GM21515 (cell line): ENCODE measurements at regions not wholly inside any gene's neighbourhood (a gene's known extent, or its start where the extent isn't known, plus 50 kb on each side); places are given as distances from the start of the nearest gene placed in this dataset.

ENCODE experiments used
- ATAC-seq: cut with Tn5 transposase; IDR thresholded peaks from one replicate; pipeline ENCODE4 v1.9.1; 2021; ENCODE audit not compliant: unreplicated experiment

DNA sequence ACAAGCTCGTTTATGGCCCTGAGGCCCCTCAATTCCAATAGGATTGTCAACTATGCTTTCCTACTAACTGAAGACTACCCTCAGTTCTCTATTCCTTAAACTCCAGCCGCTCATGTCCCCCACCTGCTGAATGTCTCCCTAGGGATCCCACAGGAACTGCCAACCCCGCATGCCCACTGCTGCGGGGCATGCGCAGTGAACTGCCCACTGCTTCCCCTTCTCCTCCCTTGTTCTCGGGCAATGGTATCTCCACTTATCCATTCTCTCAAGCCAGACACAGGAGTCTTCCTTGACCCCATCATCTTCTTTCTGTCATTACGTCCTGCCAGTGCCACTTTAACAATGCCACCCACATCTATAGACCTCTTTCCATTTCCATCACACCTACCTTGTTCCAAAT lies 90.0 kb downstream of the FGF18 start:
- no peak for ATAC-seq

DNA sequence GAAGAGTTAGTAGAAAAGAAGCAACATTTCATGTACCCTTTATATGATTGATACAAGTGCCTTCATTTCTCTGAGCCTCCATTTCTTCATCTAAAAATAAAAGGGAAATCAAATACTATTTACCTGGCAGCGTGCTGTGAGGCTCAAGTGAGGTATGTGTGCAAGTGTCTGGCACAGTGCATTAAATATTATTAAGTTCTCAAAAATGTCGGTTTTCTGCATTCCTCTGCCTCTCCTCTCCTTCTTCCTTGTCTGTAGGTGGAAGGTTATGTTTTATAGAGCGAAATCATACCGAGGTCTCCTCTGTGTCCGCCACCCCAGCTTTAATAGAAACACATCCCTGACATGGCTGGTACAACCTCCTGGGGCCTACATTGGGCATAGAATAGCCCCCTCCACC lies 93.0 kb downstream of the FGF18 start:
- ATAC-seq = no peak

DNA sequence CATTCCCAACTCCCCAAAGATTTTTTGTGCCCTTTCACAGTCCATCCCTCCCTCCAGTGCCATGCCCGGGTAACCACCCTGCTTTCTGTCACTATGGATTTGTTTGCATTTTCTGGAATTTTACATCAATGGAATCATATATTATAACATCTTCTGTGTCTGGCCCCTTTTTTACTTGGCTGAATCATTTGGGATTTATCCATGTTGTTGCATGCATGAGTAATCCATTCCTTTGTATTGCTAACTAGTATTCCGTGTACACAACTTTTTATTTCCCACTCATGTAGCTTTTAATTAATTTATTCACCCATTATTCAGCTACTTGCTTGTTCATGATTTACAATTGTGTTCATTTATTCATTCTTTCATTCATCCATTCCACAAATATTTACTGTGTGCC lies 94.1 kb downstream of the FGF18 start:
- no peak for ATAC-seq

DNA sequence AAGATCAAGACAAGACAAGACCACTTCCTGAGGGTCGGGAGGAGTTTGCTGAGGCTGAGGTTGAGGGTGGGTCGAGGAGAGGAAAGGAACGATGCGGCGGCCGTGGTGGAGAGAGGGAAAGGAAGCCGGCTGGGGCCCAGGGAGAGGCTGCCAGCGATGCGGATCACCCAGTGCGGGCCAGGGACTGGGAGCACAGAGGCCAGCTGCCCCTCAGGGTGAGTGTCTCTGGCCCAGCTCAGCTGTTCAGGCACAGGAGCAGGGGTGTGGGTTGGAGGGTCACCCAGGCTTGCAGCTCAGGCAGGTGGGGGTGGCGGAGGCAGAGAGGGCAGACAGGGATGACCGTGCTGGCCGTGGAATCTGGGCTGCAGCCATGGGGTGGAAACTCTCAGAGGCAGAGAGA lies 99.5 kb downstream of the FGF18 start:
- no peak for ATAC-seq

DNA sequence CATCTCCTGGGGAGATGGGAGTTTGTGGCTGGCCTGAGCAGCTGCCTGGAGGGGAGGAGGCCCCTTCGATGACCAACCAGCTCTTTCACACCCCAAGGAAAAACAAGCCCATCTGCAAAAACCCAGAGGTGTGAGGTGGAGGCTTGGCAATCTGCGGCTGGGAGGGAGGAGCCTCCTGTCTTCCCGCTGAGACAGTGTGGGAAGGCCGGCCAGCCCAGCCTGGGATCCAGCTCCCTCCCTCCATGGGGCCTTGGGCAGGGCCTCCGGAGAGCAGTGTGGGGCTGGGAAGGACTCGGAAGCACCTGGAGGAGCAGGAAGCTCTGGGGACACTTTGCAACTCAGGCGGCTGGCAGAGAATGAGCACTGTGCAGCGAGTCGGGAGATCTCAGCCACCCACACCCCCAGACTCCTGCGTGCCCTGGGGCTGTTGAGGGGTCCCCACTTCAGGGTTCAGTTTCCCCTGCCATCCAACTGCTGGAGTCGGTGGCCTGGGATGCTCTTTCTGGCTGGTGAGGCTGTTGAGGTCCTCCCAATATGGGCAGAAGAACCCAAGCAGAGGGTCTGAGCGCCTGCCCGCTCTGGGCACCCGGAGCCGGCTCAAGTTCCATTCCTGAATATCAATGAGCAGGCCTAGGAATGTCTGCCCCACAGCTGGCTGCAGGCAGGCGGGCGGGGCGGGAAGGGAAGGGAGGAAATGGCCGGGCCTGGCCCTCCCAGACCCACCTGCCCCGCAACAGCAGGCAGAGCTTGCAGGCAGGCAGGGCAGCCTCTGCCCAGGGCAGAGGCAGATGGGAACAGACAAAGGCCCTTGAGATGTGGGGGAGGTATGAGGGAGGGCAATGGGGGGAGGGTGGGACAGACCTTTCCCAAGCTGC lies 101.1 kb downstream of the FGF18 start:
- no peak for ATAC-seq

DNA sequence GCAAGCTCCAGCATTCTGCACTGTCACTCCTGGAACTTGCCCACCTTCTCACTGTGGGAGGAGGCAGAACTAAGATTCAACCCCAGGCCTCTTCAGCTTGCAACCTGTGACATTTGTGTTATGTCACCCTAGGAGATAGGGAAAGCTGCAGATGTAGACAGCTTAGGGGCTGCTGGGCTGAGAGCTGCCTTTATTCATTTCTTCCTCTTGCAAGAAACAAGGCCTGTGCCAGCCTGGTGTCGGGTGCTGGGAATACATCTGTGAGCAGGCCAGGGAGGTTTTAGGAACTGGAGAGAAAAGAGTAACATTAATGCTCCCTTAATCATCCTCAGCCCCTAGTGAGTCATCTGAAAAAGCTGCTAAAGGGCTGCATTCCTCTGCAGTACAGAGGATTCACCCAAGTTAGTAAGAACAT lies 101.8 kb downstream of the FGF18 start:
- ATAC-seq = no peak

DNA sequence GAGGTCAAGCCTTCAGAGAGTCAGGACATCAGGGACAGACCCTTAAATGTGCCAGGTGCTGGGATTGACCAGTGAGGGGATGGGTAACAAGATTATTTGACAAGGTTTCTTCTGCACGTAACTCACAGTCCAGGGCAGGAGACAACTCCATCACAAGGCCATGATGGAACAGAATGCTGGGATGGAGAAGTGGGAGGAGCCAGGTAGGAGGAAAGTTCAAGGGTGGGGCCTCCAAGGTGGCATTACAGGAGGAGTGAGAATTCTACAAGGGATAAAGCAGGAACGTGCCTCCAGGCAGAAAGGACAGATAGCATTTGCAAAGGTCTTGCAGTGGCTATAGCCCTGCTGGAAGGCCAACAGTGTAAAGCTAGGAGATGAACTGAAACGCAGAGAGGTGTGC lies 102.2 kb downstream of the FGF18 start:
- no peak for ATAC-seq

DNA sequence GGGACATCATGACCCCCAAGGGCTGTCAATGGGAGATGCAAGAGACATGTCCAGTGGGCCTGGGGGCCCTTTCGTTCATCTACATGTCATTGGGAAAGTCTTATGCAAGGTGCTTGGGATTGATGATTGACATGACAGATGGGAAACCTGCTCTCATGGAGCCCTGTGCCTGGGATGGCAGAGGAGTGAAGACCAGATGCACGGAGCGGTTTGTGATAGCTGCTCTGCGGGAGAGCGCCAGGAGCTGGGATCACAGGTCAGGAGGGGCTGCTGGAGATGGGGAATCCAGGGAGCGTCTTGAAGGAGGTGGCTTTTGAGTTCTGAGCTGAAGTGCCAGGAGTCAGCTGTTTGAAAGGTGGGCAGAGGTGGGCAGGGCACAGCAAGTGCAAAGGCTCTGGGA lies 104.3 kb downstream of the FGF18 start:
- ATAC-seq = no peak

DNA sequence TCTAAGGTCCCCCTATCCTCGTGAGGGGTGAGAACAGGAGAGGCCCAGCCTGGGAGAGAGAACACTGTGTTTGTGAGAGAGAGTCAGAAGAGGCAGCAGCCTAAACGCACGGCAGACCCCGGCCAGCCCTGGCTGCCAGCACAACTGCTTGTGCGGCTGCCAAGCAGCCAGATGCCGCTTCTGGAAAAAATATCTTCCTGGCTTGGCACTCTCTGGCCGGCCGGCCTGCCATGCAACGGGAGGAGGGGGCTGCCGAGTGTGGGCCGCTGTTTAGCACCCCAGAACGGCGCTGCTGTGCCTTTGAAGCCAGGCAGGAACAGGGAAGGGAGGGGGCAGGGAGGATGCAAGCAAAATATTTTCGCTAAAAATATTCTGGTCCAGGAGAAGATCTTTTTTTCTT lies 105.0 kb downstream of the FGF18 start:
- no peak for ATAC-seq

DNA sequence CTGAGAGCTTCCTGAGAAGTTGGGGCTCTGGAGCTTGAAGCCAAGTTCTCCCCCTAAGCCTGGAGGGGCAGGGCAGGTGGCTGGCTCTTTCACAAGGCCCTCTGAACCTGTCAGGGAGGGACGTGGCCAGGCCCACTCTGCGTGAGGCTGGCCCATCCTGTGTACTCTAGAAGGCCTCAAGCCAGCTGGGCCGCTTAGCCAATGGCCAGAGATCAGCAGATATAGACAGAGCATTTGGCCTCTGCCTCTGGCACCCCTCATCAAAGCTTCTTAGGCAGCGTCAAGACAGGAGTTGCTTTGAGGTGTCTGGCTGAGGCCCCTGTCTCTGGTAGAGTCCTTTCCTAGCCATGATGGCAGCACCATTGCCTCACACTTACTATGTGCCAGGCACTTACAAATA lies 105.6 kb downstream of the FGF18 start:
- no peak for ATAC-seq

DNA sequence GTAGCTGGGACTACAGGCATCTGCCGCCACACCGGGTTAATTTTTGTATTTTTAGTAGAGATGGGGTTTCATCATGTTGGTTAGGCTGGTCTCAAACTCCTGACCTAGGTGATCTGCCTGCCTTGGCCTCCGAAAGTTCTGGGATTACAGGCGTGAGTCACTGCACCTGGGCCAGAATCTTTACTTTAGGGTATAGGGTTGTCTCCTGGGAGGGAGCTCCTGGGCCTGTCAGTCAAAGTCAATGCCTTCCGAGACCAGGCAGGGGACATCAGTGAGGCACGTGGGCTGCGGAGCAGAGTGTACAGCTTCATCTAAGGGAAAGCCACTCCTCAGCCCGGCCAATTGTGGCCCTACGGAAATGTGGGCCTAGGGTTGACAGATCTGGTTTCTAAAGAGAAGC lies 108.6 kb downstream of the FGF18 start:
- ATAC-seq = no peak

DNA sequence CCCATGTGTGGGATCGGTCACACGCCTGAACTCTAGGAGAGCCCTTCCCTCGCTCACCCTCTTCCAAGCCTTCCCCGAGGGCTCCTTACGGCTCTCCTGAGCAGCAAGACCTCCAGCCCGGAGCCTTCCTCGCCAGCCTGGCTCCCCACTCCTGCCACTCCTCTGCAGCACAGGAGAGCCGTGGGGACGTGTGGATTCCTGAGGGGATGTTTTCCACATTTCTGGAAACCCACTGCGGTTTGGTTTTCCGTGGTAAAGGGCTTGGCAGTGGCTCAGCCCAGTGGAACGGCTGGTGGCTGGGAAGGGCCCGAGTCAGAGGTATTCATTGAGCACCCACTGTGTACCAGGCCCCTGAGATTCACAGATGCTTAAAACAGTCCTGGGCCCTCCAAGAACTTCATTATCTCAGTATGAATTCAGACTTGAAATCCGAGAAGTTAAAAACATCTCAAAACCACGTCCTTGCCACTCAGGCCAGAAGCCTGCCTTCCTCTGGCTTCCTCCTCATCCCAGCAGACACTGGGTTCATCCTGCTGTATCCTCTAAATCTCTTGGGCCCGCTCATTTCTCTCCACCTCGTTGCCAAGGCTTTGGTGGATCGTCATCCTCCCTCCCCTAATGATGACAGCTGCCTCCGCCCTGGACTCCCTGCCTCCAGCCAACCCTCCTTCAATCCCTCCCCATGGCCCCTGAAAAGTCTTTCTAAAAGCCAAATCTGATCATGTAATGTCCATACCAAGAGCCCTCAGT lies 109.6 kb downstream of the FGF18 start:
- no peak for ATAC-seq

DNA sequence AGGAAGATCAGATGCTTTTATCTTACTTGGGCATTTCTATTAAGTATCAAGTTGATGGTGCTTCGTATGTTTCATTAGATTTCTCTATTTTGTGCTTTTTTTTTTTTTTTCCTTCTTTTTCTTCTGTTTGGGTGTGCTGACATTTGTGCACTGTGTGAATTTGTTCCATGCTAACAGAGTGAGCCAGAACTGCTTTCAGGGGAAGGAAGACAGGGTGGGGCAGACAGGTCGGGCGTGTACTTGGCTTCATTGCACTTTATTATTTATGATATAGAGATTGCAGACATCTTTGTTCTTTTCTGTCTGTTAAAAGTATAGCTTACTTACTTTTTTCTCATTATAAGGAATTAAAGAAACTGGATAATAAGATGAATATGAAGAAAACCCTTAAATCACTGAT lies 112.2 kb downstream of the FGF18 start:
- no peak for ATAC-seq

DNA sequence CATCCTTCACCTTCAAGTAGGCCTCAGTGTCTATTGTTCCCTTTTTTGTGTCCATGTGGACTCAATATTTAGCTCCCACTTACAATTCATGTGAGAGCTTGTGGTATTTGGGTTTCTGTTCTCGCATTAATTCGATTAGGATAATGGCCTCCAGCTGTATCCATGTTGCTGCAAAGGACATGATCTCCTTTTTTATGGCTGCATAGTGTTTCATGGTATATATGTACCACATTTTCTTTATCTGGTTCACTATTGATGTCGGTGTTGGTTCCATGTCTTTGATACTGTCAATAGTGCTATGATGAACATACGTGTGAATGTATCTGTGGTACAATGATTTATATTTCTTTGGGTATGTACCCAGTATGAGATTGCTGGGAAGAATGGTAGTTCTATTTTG lies 113.7 kb downstream of the FGF18 start:
- ATAC-seq = no peak

DNA sequence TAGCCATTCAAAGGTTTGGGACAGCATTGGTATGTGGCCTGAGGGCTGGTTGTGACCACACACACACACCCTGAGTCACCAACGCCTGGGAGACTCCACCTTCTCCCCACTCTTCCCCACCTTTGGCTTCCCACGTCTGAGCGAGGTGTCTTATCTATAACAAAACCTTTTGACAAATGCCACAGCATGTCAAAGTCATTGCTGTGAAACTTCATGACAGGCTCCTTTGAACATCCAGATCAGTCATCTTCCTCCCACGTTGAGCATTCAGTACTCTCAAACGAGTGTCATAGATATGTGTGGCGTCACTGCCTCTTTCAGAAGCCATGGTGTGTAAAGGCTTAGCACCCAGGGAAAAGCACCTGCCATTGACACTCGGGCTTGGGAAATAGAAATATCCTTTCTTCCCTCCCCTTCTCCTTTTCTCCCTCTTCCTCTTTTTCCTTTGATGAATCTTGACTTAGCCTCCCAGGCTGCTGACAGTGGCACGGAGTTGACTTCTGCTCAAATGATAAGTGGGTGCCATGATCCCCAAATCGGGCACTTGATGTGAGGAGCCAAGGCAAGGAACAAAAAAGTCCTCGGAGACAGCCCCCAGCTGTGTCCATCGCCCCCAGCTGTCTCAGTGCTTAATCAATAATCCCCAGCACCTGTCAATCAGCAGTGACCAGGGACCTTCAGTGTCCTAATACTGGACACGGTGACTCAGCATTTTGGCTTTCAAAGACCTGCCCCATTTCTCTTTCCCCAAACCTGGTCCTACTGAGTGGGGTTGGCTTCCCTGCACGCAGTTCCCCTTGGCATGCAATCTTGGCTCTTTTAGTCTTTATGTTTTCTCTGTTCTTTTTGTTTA lies 114.8 kb downstream of the FGF18 start:
- no peak for ATAC-seq

DNA sequence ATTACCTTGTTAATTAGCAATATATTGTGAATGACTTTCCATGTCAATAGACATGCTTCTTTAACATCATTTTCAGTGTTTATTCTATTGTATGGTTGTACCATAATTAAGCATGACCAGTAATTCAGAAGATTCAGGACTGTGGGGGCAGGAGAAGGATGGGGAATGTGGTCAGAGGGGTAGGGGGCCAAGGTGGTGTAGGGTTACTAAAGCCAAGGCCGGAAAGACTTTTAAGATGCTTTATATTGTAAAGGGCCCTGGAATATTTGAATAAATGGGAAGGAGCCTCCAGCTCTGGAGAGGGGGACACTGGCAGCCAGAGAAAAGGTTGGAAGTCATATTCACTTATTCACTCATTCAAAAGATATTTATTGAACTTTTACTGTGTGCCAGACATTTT lies 115.7 kb downstream of the FGF18 start:
- no peak for ATAC-seq

DNA sequence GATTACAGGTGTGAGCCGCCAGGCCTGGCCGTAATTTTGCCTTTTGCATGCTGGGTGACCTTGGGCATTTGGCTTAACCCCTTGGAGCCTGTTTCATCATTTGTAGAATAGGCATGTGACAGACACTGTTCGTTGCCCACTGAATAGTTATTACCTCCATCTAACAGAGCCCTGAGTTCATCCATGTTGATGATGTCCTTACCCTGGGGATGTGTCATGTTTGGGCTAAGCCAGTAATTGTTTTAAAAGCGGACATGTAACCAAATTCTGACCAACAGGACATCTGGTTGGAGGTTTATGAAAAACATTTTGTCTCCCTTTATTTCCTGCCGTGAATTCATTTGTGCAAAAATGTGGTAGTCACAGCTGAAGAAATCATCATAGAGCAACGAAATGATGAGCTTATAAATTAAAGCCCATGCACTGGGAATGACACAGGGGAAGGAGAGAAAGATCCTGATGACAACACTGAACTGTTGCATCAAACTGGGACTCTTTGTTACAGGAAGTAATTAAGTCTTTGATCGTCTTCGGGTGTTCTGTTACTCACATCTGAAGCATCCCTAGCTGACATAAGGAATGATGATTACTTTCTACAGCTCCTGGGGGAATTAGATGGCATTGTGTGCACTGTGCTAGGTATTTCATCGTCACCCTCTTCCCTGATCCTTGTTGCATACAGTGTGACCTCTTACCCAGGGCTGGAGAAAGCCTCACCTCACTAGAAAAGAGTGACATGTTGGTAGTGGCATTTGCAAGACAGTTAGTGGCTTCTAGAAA lies 117.8 kb downstream of the FGF18 start:
- no peak for ATAC-seq

DNA sequence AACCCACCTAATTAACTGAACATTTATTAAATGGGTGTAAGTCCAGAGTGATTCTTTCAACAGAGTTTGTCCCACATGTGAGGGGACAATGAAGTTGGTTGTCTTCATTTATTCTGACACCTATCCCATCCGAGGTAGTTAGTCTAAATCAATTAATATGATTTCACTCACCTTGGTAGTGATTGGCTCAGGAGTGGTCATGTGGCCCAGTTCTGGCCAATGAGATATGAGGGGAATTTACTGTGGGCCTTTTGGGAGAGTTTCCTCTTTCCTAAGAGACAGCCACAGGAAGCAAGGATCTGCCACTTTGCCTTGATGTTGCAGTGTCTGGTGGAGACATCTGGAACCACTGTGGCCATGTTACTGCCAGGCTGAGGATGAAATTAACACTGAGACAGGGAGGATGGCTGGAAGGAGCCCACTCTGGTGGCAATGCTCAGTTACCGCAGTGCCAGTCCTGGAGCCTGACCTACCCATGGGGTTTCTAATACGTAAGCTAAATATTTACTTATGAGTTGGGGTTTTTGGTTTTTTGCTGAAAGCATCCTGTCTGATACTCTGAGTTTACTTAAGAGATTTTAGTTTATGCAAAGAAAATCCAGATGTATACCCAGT lies 118.6 kb downstream of the FGF18 start:
- ATAC-seq = no peak

DNA sequence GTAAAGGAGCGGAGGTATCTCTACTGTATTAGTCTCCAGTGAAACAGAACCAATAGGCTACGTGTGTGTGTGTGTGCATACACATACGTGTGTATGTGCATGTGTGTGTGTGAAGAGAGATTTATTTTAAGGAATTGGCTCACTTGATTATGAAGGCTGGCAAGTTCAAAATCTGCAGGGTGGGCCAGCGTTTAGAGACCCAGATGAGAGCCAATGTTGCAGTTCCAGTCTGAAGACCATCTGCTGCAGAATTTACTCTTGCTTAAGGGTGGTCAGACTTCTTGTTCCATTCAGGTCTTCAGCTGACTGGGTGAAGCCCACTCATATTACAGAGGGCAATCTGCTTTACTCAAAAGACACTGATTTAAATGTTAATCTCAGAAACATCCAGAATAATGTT lies 119.2 kb downstream of the FGF18 start:
- no peak for ATAC-seq

DNA sequence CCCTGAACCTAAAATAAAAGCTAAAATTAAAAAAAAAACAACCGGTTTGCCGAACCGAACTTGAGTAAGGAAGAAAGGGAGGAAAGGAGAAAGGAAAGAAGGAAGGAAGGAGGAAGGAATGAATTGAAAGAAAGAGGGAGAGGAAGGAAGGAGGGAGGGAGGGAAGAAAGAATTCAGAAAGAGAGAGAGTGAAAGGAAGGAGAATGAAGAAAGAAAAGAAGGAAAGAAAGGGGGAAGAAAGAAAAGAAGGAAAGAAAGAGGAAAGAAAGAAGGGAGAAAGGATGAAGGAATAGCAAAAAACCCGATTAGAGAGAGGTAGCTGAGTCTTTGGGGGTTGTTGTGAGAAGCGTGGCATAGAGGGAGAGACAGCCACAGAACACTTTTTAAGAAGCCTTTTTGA lies 121.4 kb downstream of the FGF18 start:
- ATAC-seq = no peak
